PFSK-1 (cell line): ENCODE measurements at regions not wholly inside any gene's neighbourhood (a gene's known extent, or its start where the extent isn't known, plus 50 kb on each side); places are given as distances from the start of the nearest gene placed in this dataset.

Experiments
- POLR2AphosphoS5 ChIP-seq: IDR thresholded peaks from 2 replicates; pipeline ENCODE4 v1.6.1; 2012; ENCODE audit warnings: low read depth, mild to moderate bottlenecking, control low read depth, low read length, moderate library complexity
- SIN3A ChIP-seq: IDR thresholded peaks from 2 replicates; pipeline ENCODE4 v1.6.1; 2012; ENCODE audit warnings: mild to moderate bottlenecking, low read length, moderate library complexity, borderline replicate concordance; ENCODE audit not compliant: insufficient read depth
- TAF1 ChIP-seq: IDR thresholded peaks from 2 replicates; pipeline ENCODE4 v1.6.1; 2012; ENCODE audit warnings: low read length, control low read depth, borderline replicate concordance; ENCODE audit not compliant: insufficient read depth
- TF ChIP-seq, protein P1 (sequence below), 2 experiments: IDR thresholded peaks; 2 replicates each; pipeline versions ENCODE4 v1.6.1 to v1.8.0; 2011 to 2012; ENCODE audit warnings: low read depth in 2 of 2, low read length in 2 of 2, control low read depth in 1 of 2, inconsistent platforms in 1 of 2, mild to moderate bottlenecking in 1 of 2, moderate library complexity in 1 of 2; ENCODE audit not compliant: insufficient read depth in 1 of 2

DNA sequence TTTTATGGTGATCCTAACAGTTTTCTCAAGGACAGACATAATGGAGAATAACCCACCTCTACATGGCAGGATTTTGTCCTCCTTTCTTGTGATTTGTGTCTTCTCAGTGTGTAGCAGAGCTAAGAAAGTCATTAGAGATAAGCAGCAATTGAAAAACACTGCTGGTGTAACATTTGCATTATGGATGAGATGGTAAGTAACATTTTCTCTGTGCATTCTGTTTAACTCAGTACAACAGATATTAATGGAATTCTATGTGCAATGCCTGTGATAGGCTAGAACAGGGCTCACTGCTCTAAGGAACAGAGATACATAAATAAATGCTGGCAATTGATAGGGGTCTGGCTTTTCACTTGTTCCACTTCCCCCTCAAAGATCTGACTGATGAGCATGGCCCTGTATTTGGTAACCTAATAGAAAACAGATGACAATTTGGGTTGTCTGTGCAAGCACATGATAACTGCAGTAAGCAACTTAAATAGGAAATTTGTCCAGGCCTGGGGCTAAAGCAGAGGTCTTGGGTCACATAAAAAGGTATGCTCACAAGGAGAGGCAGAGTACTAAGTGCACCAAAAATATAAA is 560.3 kb upstream of the POM121L12 start:
- TF ChIP-seq POLR2AphosphoS5 (no peak), TAF1 (no peak), SIN3A (no peak)
- TF ChIP-seq, protein P1, sequence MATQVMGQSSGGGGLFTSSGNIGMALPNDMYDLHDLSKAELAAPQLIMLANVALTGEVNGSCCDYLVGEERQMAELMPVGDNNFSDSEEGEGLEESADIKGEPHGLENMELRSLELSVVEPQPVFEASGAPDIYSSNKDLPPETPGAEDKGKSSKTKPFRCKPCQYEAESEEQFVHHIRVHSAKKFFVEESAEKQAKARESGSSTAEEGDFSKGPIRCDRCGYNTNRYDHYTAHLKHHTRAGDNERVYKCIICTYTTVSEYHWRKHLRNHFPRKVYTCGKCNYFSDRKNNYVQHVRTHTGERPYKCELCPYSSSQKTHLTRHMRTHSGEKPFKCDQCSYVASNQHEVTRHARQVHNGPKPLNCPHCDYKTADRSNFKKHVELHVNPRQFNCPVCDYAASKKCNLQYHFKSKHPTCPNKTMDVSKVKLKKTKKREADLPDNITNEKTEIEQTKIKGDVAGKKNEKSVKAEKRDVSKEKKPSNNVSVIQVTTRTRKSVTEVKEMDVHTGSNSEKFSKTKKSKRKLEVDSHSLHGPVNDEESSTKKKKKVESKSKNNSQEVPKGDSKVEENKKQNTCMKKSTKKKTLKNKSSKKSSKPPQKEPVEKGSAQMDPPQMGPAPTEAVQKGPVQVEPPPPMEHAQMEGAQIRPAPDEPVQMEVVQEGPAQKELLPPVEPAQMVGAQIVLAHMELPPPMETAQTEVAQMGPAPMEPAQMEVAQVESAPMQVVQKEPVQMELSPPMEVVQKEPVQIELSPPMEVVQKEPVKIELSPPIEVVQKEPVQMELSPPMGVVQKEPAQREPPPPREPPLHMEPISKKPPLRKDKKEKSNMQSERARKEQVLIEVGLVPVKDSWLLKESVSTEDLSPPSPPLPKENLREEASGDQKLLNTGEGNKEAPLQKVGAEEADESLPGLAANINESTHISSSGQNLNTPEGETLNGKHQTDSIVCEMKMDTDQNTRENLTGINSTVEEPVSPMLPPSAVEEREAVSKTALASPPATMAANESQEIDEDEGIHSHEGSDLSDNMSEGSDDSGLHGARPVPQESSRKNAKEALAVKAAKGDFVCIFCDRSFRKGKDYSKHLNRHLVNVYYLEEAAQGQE (IDR thresholded peaks at IDR 0.05; ENCODE audit: insufficient read depth in 1 of 2, low read depth in 2 of 2, low read length in 2 of 2), result no peak
